CD1c-positive myeloid dendritic cell (primary cell): ENCODE measurements at regions not wholly inside any gene's neighbourhood (a gene's known extent, or its start where the extent isn't known, plus 50 kb on each side); places are given as distances from the start of the nearest gene placed in this dataset.

Source experiments
- DNase-seq: peaks from one replicate; pipeline ENCODE4 v3.0.0-alpha.2; 2016; ENCODE audit errors: extremely low spot score

DNA sequence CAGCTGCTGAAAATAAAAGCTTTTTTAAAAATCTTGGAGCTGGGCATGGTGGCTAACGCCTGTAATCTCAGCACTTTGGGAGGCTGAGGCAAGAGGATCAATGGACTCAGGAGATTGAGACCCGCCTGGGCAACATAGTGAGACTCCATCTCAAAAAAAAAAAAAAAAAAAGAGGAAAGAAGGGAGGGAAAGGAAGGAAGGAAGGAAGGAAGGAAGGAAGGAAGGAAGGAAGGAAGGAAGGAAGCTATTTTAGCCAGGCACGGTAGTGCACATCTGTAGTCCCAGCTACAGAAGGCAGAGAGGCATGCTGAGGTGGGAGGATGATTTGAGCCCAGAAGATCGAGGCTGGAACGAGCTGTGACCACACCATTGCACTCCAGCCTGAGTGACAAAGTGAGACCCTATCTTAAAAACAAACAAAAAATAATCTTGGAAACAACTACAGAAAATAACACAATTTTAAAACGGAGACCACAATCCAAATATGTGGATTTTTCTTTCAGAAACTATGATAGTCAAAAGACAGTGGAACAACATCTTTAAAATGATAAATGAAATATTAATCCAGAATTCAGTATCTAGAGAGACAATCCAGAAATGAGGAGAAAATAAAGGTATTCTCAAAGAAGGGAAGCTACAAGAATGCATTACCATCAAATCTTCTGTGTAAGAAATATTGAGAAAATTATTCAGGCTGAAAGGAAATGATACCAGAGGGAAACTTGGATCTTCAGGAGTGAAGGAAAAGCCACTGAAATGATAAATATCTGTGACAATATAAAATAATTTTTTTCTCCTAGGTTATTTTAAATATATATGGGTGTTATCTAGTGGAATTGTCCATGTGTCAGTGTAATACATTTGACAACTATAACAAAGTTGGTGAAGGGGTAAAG is 182.0 kb downstream of the GPX5 start:
- DNase-seq, result no peak

DNA sequence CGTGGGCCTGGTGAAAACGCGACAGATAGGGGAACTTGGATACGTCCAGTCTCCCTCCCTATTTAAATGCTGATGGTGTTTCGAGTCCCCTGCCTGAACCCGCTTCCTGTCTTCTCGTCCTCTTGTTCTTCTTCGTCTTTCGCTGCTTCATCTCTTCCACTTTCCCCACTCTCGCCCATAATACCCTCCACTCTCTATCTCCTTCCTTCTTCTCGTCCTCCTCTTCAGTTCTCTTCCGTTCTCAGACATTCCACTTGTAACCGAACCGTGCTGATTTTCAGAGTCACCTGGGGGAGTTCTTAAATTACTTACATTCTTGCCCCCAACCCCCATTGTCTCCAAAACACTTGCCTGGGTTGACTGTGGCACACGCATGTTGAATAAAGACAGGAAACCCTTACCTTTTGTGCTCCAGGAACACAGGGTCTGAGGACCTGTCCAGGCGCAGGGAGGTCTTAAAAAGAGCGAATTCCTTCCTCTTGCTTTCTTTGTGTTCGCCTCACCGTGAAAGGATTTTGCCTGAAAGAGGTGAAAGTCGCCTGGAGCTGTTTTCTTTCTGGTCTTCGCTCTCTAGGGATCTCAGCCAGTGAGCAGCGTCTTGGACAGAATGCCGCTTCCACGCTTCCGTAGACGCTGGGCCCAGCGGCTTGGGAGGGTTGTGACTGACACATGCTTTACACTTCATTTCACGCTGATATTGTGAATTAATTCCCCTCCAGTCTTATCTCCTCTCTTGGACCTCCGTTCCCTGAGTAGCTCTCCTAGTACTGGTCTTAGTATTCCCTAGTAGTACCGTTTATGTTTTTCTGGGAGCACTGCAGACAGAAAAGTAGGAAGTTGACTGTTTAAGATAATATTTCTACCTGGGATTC is 184.0 kb downstream of the GPX5 start:
- DNase-seq, result no peak

DNA sequence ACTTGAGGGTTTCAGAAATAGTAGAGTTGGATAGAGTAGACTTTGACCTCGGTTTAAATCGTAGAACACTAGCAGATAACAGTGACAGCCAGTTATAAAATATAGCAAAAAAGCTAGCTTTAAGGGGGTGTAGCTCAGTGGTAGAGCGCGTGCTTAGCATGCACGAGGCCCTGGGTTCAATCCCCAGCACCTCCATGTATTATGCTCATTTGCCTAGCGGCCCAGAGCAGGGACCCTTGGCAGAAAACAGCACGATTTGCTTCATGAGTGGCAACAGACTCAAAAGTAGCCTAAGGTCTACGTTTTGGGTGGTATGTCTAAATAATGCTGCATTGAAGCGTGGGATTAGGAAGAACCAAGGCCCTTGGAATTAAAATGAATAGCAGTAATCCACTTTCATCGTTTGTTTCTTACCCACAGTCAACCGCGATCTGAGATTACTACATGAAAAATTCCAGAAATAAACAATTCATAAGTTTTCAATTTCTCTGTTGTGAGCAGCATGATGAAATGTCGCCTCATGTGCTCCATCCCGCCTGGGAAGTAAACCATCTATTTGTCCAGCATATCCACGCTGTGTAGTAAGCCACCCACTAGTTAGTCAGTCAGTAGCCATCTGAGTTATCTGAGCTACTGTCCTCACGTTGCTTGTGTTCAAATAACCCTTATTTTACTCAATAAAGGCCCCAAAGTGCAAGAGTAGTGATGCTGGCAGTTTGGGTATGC is 184.9 kb downstream of the GPX5 start:
- no peak for DNase-seq

DNA sequence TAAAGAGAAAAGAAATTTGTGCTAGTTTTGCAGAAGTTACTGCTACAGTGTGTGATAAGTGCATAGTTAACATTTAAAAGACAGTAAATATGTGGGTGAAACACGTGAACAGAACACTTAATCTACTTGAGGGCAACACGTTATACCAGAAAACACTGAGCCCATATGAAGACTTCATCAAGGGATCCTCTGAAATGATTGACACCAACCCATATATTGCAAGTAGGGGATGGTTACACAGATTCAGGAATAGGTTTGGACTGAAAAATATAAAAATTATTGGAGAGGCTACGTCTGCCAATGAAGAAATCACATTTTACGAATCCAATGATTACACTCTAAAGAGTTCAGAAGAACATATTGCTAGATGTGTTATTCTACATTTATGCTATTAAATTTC is 185.6 kb downstream of the GPX5 start:
- DNase-seq, result no peak

DNA sequence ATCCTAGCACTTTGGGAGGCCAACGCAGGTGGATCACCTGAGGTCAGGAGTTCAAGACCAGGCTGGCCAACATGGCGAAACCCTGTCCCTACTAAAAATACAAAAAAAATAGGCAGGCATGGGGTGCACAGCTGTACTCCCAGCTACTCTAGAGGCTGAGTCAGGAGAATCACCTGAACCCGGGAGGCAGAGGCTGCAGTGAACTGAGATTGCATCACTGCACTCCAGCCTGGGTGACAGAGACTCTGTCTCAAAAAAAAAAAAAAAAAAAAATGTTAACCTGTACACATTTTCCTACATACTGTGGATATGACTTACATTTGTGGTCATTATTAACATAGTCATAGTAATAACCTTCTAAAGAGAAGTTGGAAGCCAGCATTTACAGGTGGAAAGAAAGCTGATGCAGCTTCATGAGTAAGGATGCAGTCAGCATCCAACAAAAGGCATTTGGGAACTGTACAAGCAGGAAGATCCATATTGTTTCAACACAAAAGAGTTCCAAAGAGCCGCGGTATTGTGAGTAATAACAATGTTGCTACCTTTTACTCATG is 186.2 kb downstream of the GPX5 start:
- no peak for DNase-seq

DNA sequence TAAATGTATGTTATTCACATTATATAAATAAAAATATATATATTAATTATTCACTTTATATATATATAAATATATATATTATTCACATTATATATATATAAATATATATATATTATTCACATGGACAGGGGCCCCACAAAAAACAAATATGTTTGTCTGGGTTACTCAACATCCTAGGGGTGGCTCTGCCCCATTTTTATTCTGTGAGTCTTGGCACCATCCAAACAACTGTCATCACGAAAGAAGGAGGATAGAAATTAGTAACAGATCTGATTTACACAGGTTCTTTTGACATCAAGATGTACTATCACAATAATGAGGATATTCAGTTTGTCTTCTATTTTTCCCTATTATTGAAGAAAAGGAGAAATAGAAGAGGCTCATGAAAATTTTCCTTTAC is 187.3 kb downstream of the GPX5 start:
- DNase-seq, result no peak

DNA sequence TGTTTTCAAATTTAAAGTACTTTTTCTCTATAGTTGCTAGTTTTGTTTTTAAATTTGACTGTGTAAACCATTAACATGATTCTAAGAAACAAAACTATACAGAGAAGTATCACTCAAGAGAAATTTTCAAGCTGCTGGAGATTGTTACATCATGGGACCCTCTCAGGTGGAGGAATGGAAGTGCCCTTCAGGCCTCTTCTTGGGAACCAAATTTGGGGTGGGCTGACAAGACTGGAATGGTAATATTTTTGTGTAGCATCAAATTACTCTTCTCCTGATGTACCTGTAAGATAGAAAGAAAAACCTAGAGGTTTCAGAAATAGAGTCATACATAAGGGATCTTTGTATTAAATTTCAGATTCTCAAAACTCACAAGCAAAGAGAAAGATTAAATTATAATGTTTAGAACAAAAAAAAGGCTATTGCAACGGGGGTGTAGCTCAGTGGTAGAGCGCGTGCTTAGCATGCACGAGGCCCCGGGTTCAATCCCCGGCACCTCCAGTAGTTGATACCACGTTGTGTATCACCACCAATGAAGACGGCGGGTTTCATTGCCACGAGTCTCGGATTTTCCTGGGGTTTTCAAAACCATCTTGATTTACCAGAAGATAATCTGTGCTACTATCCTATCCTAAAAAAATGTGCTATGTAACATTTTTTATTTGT is 193.7 kb downstream of the GPX5 start:
- no peak for DNase-seq

DNA sequence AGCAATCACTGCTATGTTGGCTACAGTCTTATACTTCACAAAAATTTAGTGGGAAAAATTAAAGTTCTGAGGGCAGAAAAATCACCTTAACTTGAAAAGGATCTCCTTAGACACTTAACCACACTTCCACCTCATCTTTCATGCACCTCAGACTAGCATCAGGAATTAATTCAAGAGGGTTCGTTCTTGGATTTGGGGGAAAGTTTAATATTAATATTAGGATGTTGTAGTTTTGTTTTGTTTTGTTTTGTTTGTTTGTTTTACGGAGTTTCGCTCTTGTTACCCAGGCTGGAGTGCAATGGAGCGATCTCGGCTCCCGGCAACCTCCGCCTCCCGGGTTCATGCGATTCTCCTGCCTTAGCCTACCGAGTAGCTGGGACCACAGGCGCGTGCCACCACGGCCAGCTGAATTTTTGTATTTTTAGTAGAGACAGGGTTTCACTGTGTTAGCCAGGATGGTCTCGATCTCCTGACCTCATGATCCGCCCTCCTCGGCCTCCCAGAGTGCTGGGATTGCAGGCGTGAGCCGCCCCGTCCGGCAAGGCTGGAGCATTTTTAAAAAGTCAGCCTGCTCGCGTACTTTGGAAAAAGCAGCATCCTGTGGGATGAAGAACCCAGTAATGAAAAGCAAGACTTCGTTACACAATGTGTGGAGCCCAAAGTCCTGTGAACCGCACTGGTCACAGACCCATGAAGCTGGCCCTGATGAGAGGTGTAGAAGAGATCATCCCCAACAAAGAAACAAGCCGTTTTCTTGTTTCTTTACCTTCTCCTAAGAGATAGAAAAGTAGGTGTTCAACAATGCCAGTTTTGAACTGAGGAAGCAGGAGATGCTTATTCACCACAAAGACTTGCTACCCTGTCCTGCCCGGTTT is 194.9 kb downstream of the GPX5 start:
- no peak for DNase-seq

DNA sequence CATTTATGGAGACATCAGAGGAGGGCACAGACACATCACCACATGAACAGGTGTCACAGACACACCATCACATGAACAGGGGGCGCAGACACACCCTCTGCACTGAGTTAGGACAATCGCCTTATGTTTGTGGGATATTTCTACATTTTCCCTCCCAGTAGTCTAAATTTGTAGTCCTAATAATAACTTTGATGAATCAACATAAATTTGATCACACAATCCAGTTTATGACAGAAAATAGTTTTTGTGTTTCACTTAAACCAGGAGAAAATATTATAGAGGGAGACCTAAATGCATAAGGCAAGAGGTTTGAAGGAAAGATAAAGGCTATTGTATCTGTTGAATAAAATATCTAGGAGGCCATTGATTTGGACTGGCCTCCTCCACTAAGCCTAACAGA is 195.7 kb downstream of the GPX5 start:
- no peak for DNase-seq

DNA sequence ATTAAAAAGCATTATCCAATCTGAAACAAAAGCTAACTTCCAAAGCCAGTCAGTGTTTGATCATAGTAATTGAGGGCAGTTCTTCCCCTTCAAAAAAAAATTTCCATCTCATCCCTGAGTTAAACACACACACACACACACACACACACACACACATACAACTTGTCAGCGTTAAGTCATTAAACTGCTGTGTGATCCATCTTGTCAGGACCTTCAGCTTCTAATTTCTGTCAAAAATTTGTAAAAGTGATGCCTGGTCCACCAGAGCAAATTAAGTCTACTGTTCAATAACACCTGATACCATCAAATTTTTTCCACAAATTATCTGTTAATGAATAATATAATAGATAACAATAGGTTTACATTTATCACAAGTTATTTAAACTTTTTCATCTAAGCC is 198.7 kb downstream of the GPX5 start:
- DNase-seq, result no peak

DNA sequence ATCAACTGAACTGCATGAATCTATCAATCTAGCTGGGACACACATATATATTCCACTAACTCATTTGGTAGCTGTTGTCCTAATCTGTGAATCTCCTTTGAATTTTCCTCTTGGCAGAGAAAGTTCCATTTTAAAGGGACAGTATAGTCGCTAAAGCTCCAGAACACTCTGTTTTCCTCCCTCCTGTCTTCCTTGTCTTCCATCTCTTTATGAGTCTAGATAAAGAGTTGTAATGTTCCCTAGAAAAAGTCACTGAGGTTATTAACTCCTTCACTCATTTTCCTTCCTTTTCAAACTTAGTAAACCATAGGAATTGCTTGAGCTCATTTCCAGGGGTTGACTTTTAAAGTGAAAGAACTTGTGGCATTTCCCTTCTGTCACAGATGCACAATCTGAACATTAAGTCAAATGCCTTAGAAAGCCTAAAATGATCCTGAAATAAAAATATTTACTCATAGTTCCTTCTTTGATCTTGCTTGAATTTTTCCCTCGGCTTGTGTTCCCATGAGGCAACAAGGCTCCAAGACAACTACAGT is 198.4 kb downstream of the TRIM27 start:
- no peak for DNase-seq

DNA sequence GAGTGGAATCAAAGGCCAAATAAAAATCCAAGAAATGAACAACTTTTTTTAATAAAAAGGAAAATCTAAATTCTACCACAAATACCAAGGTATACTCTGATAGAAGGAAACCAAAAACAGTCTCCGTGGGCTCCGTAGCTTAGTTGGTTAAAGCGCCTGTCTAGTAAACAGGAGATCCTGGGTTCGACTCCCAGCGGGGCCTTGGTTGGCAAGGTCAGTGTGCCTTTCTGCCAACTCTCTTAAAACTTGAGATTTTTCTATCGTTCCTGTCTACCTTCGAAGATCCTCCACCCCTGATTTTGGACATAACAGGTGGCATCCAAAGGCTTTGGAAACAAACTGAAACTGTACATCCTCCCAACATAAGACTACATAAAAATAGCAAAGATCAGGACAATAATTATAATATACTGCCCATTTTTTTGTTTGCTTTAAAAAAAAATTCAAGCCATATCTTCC is 197.9 kb downstream of the TRIM27 start:
- DNase-seq, result no peak

DNA sequence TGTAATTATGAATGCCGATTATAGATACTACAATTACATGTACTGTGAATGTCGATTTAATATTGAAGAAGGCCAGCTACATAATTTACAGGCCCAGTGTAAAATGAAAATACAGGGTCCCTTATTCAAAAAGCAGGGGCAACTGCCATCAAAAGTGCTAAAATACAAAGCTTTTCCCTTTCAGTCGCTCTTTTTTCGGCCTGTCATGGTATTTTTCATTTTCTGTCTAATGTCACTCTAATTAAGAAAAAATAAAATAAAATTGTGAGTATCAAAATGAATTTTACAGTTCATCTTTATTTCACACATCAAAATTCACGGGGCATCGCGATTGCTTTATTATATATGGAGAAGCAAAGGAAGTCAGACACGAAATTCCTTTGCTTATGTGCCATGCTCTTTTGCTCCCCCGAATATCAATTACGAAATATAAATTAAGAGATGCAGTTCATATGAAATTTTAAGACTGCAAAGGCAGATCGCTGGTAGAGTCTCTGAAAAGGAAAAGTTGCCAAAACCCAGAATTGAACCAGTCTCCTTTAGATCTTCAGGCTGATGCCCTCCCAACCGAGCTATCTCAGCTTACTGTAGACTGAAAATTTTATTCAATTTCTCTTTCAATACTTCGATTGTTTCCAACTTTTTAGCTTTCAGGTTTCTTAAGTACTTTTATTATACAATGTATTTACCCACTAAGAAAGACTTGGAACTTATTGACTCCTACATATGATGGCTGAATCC is 197.0 kb downstream of the TRIM27 start:
- DNase-seq, result no peak

DNA sequence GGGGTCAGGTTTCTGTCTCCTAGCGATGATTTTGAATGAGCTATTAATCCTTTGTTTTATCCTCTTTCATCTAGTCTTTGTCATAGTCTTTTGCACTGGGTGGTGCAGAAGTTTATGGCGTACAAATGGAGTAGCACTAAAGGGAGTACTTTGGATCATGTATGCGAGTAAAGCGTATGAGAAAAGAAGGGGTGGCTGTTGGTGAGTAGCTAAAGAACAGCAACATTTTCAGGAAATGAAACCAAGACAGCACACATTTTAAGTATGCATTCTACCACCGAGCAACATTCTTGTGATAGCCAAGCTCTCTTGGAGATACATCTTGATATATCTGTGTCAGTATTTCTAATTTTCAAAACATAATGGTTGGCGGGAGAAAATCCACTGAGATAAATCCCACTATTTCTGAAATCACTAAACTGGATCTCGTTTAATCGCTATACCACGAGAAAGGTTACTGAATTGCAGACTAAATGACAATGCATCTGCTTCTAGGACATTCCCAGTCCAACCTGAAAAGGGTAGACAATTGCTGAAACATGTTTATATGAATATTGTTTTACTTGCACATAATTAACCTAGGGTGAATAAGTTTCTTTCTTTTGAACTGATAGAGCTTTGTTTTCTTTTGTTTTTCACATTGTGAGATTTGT is 196.1 kb downstream of the TRIM27 start:
- no peak for DNase-seq

DNA sequence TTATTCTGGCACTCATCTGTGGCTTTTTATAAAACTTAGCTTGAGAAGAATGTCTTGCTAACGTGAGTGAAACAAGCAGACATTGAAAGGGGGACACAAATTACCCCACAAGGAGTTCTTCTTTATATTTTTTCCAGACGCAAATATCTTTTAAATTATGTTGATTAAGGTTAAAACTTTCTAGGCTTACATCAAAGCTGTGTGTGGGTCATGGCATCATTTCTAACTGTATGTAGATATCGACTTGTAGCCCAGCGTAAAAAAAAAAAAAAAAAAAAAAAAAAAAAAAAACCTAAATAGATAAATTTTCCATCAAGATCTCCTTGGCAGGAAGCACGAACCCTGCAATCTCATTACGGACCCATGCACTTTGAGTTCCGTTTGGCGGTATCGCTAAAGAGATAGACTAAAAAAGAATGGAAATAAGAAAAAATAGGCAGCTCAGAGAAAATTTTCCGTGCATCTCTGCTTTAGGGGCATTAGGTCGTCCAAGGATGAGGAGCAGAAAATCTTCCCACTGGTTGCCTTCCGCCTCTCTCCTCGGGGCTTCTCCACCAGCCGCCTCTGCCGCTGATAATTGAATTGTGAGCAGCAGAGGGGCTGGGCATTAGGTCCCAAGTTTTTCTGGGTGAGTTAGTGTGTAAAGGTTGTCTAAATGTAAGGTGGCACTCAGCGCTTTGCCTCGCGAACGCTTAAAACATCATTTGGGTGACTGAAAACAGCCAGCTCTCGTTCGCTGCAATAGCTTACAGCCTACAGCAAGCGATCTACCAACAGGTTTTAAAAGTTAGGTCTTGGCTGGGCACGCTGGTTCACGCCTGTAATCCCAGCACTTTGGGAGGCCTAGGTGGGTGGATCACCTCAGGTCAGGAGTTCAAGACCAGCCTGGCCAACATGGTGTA is 194.0 kb downstream of the TRIM27 start:
- no peak for DNase-seq

DNA sequence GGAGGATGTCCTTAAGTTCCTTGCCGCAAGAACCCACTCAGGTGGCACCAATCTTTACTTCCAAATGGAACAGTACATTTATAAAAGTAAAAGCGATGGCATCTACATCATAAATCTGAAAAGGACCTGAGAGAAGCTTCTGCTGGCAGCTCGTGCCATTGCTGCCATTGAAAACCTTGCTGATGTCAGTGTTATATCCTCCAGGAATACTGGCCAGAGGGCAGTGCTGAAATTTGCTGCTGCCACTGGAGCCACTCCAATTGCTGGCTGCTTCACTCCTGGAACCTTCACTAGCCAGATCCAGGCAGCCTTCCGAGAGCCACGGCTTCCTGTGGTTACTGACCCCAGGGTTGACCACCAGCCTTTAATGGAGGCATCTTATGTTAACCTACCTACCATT is 191.7 kb downstream of the TRIM27 start:
- no peak for DNase-seq

DNA sequence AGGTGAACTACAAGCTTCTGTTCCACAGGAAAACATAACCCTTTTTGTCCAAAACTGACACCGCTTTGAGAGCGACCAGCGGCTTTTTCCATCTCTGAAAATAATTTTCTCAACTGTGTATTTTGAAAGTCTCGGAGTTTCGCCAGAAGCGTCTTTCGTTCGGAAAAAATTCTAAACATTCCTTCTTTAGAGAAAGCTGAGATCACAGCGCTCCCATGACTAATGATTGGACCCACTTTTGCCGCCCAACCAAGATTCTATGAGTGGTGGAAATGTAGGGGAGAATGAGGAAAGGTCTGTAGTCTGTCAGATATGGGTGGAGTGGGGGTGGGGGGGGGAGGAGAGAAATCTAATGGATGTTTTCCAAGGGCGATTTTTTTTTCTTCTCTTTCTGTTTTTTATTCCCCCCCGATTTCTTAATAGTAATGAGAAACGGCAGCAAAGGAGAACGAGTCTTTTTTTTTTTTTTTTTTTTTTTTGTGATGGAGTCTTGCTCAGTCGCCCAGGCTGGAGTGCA is 189.3 kb downstream of the TRIM27 start:
- DNase-seq, result no peak

DNA sequence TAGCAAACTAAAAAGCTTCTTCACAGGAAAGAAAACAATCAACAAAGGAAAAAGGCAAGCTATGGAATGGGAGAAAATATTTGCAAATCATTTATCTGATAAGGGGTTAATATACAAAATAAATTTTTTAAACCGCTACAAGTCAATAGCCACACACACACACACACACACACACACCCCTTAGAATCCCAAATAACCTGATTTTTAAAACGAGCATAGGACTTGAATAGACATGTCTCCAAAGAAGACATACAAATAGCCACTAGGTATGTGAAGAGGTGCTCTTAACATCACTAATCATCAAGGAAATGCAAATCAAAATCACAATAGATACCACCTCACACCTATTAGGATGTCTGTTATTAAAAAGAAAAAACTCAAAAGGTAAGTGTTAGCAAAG is 187.7 kb downstream of the TRIM27 start:
- no peak for DNase-seq
